SU-DHL-6 (cell line): ENCODE measurements at regions not wholly inside any gene's neighbourhood (a gene's known extent, or its start where the extent isn't known, plus 50 kb on each side); places are given as distances from the start of the nearest gene placed in this dataset.

Experiments used
- CTCF ChIP-seq: fragments of 200-600 bp; sonication (generic); IDR thresholded peaks from one replicate; pipeline ENCODE4 v1.5.1; 2017; ENCODE audit warnings: antibody characterized with exemption, mild to moderate bottlenecking, low read length, moderate library complexity; ENCODE audit not compliant: insufficient read depth, poor library complexity, severe bottlenecking
- EZH2phosphoT487 ChIP-seq: fragments of 200-600 bp; sonication (generic), shearing (Covaris generic); conservative IDR thresholded peaks from 2 replicates; pipeline ENCODE4 v1.6.1; 2018; ENCODE audit warnings: mild to moderate bottlenecking, antibody characterized with exemption, low read length, moderate library complexity, mixed read lengths

- TF ChIP-seq EZH2phosphoT487 (no peak), CTCF (no peak)
Observed at GRCh38 chr20:40771308-40771610, 82.2 kb upstream of the MAFB start.
